A673 (cell line): ENCODE measurements at regions not wholly inside any gene's neighbourhood (a gene's known extent, or its start where the extent isn't known, plus 50 kb on each side); places are given as distances from the start of the nearest gene placed in this dataset.

ENCODE experiments used
- BruUV-seq: library from RNA; stranded (reverse); fragments of 400-500 nt; replicated peaks from 2 replicates; lab custom pipeline; 2021; lab: Mats Ljungman, UMichigan
- CTCF ChIA-PET: fragments of 300-600 bp; sonication (Branson Sonifier 250); formaldehyde crosslinking; loops from one replicate; lab custom pipeline; 2022; ENCODE audit warnings: antibody characterized with exemption; lab: Charles Lee
- POLR2A ChIA-PET: fragments of 300-600 bp; sonication (Branson Sonifier 250); formaldehyde crosslinking; loops from one replicate; lab custom pipeline; 2022; ENCODE audit warnings: antibody characterized with exemption; ENCODE audit not compliant: low non-redundant PET; lab: Charles Lee
- DNase-seq: peaks from one replicate; pipeline ENCODE4 v3.0.0-alpha.2; 2015; ENCODE audit warnings: low spot score
- H3K27ac ChIP-seq: fragments of 200-600 bp; sonication (generic); 2 replicates; pipeline ENCODE4 v1.5.1; 2016; ENCODE audit warnings: mixed run types, low read depth, mild to moderate bottlenecking, mixed read lengths, antibody characterized with exemption, low read length; ENCODE audit not compliant: poor library complexity, severe bottlenecking
- H3K27me3 ChIP-seq: fragments of 200-600 bp; sonication (generic); replicated peaks from 2 replicates; pipeline ENCODE4 v1.6.1; 2017; ENCODE audit warnings: mixed run types, low read depth, mild to moderate bottlenecking, mixed read lengths, antibody characterized with exemption, low read length; ENCODE audit not compliant: insufficient read depth, poor library complexity
- H3K36me3 ChIP-seq: fragments of 200-600 bp; sonication (generic); 2 replicates; pipeline ENCODE4 v1.6.1; 2016; ENCODE audit warnings: mixed run types, mild to moderate bottlenecking, mixed read lengths, antibody characterized with exemption, low read length; ENCODE audit not compliant: insufficient read depth, poor library complexity, severe bottlenecking
- H3K4me1 ChIP-seq: fragments of 200-600 bp; sonication (generic); 2 replicates; pipeline ENCODE4 v1.6.1; 2017; ENCODE audit warnings: mixed run types, mild to moderate bottlenecking, mixed read lengths, antibody characterized with exemption, low read length; ENCODE audit not compliant: insufficient read depth, poor library complexity, severe bottlenecking
- H3K4me3 ChIP-seq: fragments of 200-600 bp; sonication (generic); 2 replicates; pipeline ENCODE4 v1.5.1; 2016; ENCODE audit warnings: low read depth, mixed run types, mild to moderate bottlenecking, mixed read lengths, low read length; ENCODE audit not compliant: poor library complexity, severe bottlenecking
- H3K9me3 ChIP-seq: fragments of 200-600 bp; sonication (generic); 2 replicates; pipeline ENCODE4 v1.6.1; 2016; ENCODE audit warnings: mixed run types, low read depth, mild to moderate bottlenecking, mixed read lengths, antibody characterized with exemption, low read length; ENCODE audit not compliant: poor library complexity, severe bottlenecking
- CTCF ChIP-seq: fragments of 300-800, 200-600 bp; sonication (generic); conservative IDR thresholded peaks from 2 replicates; pipeline ENCODE4 v1.5.1; 2017; ENCODE audit warnings: low read depth, mild to moderate bottlenecking, antibody characterized with exemption, low read length, moderate library complexity, mixed read lengths
- EZH2 ChIP-seq: fragments of 200-600 bp; sonication (generic); IDR thresholded peaks from 2 replicates; pipeline ENCODE4 v1.6.1; 2017; ENCODE audit warnings: borderline replicate concordance, low read depth, mild to moderate bottlenecking, mixed read lengths, antibody characterized with exemption, low read length; ENCODE audit not compliant: poor library complexity, severe bottlenecking
- intact Hi-C: fragments of 100-400 bp; cut with micrococcal nuclease; formaldehyde crosslinking; loops from one replicate; pipeline ENCODE4 v1.10.0; 2022; ENCODE audit not compliant: unreplicated experiment

- intact Hi-C loops: no loop called here
- Histone ChIP-seq H3K27me3 (no peaks in the 10 kb centered on the region), H3K4me3 (no peak overlapping the region), H3K36me3 (no peaks in the 10 kb centered on the region), H3K4me1 (no peaks in the 10 kb centered on the region), H3K9me3 (peaks cover 14% of the 10 kb centered on the region), H3K27ac (no peak overlapping the region)
- no peak for TF ChIP-seq EZH2
- no peak for TF ChIP-seq CTCF
- no peak for DNase-seq
- ChIA-PET CTCF (no interaction called here), POLR2A (no interaction called here)
- BruUV-seq: no TSS peak
These were observed 276.5 kb upstream of the FMR1 start for GRCh38 chrX:147635186-147635585.

DNA sequence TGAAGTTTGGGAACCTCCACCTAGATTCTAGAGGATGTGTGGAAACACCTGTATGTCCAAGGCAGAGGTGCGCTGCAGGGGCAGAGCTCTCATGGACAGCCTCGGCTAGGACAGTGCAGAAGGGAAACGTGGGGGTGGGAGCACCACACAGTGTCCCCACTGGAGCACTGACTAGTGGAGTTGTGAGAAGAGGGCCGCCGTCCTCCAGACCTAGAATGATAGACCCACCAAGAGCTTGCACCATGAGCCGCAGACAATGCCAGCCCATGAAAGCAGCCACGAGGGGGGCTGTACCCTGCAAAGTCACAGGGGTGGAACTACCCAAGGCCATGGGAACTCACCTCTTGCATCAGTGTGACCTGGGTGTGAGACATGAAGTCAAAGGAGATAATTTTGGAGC is 274.5 kb upstream of the FMR1 start:
- Histone ChIP-seq H3K27ac (no peak overlapping the region), H3K4me1 (no peaks in the 10 kb centered on the region), H3K27me3 (no peaks in the 10 kb centered on the region), H3K4me3 (no peak overlapping the region), H3K36me3 (no peaks in the 10 kb centered on the region), H3K9me3 (peaks cover 14% of the 10 kb centered on the region)
- no peak for DNase-seq
- no TSS peak for BruUV-seq
- intact Hi-C loops: no loop called here
- POLR2A ChIA-PET: no interaction called here
- no peak for TF ChIP-seq EZH2
- no peak for TF ChIP-seq CTCF
- CTCF ChIA-PET: no interaction called here

- no peaks in the 10 kb centered on the region for H3K4me1 ChIP-seq
- CTCF ChIA-PET: no interaction called here
- no TSS peak for BruUV-seq
- no peaks in the 10 kb centered on the region for H3K36me3 ChIP-seq
- TF ChIP-seq CTCF: no peak
- no peak for DNase-seq
- H3K4me3 ChIP-seq: no peak overlapping the region
- peaks cover 8% of the 10 kb centered on the region for H3K9me3 ChIP-seq
- no peaks in the 10 kb centered on the region for H3K27me3 ChIP-seq
- POLR2A ChIA-PET: no interaction called here
- intact Hi-C loops: no loop called here
- no peak overlapping the region for H3K27ac ChIP-seq
These were observed 264.6 kb upstream of the FMR1 start for GRCh38 chrX:147646949-147647723.
